Activated B cell treated with CpG ODN at 0.5 μM for 24 hours (primary cell): ENCODE measurements at regions not wholly inside any gene's neighbourhood (a gene's known extent, or its start where the extent isn't known, plus 50 kb on each side); places are given as distances from the start of the nearest gene placed in this dataset.

ENCODE experiments used
- ATAC-seq: fragments of 200-7000 bp; cut with Tn5 transposase; one replicate; pipeline ENCODE4 v1.10.0; 2021; ENCODE audit warnings: low read depth, mild to moderate bottlenecking, moderate library complexity
- CTCF ChIA-PET: fragments of 350-600 bp; sonication (Branson Sonifier 250); formaldehyde crosslinking; loops from one replicate; lab custom pipeline; 2021; ENCODE audit warnings: antibody characterized with exemption; lab: Charles Lee
- POLR2A ChIA-PET: fragments of 350-600 bp; sonication (Branson Sonifier 250); formaldehyde crosslinking; loops from one replicate; lab custom pipeline; 2021; ENCODE audit warnings: antibody characterized with exemption; lab: Charles Lee
- DNase-seq: peaks from one replicate; pipeline ENCODE4 v3.0.0; 2022
- H3K27ac Mint-ChIP-seq: one replicate; pipeline ENCODE4 v1.8.0; 2020; ENCODE audit warnings: mixed read lengths
- H3K27me3 Mint-ChIP-seq: one replicate; pipeline ENCODE4 v1.8.0; 2021; ENCODE audit warnings: mixed read lengths
- H3K36me3 Mint-ChIP-seq: one replicate; pipeline ENCODE4 v1.8.0; 2021; ENCODE audit warnings: low read depth, mixed read lengths
- H3K4me1 Mint-ChIP-seq: one replicate; pipeline ENCODE4 v1.8.0; 2021; ENCODE audit warnings: mixed read lengths
- H3K4me3 Mint-ChIP-seq: one replicate; pipeline ENCODE4 v1.8.0; 2020; ENCODE audit warnings: mild to moderate bottlenecking, mixed read lengths
- H3K9me3 Mint-ChIP-seq: one replicate; pipeline ENCODE4 v1.8.0; 2020; ENCODE audit warnings: mixed read lengths
- CTCF ChIP-seq: fragments of 200-600 bp; IDR thresholded peaks from one replicate; pipeline ENCODE4 v1.8.0; 2022; ENCODE audit warnings: antibody characterized with exemption, mild to moderate bottlenecking
- intact Hi-C: fragments of 100-400 bp; cut with micrococcal nuclease; formaldehyde crosslinking; loops from one replicate; pipeline ENCODE4 v1.15.1; 2024

GRCh38 chr10:130921461-130921860 is 390.1 kb downstream of the TCERG1L start:
- ChIA-PET CTCF (no interaction called here), POLR2A (no interaction called here)
- Mint-ChIP-seq H3K4me3 (no peak overlapping the region), H3K9me3 (no peaks in the 10 kb centered on the region), H3K27ac (no peak overlapping the region), H3K4me1 (no peaks in the 10 kb centered on the region), H3K36me3 (no peaks in the 10 kb centered on the region), H3K27me3 (no peaks in the 10 kb centered on the region)
- DNase-seq = no peak
- no peak for ATAC-seq
- no peak for TF ChIP-seq CTCF
- intact Hi-C loops = no loop called here

- Mint-ChIP-seq H3K36me3 (no peaks in the 10 kb centered on the region), H3K27ac (no peak overlapping the region), H3K9me3 (no peaks in the 10 kb centered on the region), H3K4me1 (no peaks in the 10 kb centered on the region), H3K27me3 (no peaks in the 10 kb centered on the region), H3K4me3 (no peak overlapping the region)
- no peak for ATAC-seq
- ChIA-PET CTCF (no interaction called here), POLR2A (no interaction called here)
- no peak for DNase-seq
- intact Hi-C loops = no loop called here
- TF ChIP-seq CTCF = no peak
Measured at GRCh38 chr10:130921911-130922440, 389.5 kb downstream of the TCERG1L start.

GRCh38 chr10:130923596-130923995 is 387.9 kb downstream of the TCERG1L start:
- Mint-ChIP-seq H3K27ac (no peak overlapping the region), H3K36me3 (no peaks in the 10 kb centered on the region), H3K4me1 (no peaks in the 10 kb centered on the region), H3K4me3 (no peak overlapping the region), H3K27me3 (no peaks in the 10 kb centered on the region), H3K9me3 (no peaks in the 10 kb centered on the region)
- ChIA-PET POLR2A (no interaction called here), CTCF (no interaction called here)
- ATAC-seq = no peak
- no peak for DNase-seq
- TF ChIP-seq CTCF = no peak
- intact Hi-C loops = no loop called here

GRCh38 chr10:130924138-130924819 is 387.2 kb downstream of the TCERG1L start:
- no peak for ATAC-seq
- ChIA-PET POLR2A (no interaction called here), CTCF (no interaction called here)
- DNase-seq = no peak
- Mint-ChIP-seq H3K9me3 (no peaks in the 10 kb centered on the region), H3K27me3 (no peaks in the 10 kb centered on the region), H3K4me3 (no peak overlapping the region), H3K4me1 (no peaks in the 10 kb centered on the region), H3K36me3 (no peaks in the 10 kb centered on the region), H3K27ac (no peak overlapping the region)
- intact Hi-C loops = no loop called here
- no peak for TF ChIP-seq CTCF

GRCh38 chr10:130926442-130926841 is 385.1 kb downstream of the TCERG1L start:
- no peak for TF ChIP-seq CTCF
- Mint-ChIP-seq H3K9me3 (no peaks in the 10 kb centered on the region), H3K4me1 (no peaks in the 10 kb centered on the region), H3K4me3 (no peak overlapping the region), H3K27ac (no peak overlapping the region), H3K27me3 (no peaks in the 10 kb centered on the region), H3K36me3 (no peaks in the 10 kb centered on the region)
- POLR2A ChIA-PET = no interaction called here
- ATAC-seq (no peak), DNase-seq (no peak)
- intact Hi-C loops = no loop called here
- CTCF ChIA-PET = no interaction called here
